ENCODE measurements at regions not wholly inside any gene's neighbourhood (a gene's known extent, or its start where the extent isn't known, plus 50 kb on each side); places are given as distances from the start of the nearest gene placed in this dataset.

DNA sequence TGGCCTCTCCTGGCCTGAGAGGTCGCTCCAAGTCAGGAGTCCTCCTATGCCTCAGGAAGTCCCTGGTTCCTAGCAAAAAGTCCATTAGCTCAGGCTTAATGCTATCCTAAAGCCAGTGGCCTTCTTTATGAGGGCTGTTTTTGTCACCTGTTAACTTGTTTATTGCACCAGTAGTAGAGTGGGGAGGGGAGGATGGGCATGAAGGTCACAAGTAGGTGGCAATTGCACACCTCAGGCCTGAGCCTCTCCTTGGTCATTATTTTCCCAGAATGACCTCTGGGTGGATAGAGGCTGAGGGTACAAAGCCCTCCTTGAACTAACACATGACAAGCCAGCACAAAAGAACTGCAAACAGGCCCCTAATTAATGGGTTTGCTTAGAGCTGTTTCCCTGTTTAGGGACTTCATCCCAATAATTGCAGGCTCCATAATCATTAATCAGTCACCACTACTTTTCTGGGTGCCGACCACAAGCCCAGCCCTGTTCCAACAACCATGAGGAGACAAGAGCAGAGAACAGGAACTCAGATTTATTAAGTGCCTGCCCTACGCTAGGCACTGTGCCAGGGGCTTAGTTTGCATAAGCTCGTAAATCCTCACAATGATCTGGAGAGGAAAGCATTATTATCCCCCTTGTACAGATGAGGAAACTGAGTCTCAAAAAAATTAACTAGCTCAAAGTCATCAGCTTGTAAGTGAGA is 123.0 kb upstream of the PKDCC start:
- DNase-seq, result no peak

- no peak for DNase-seq
Observed at GRCh38 chr2:41925712-41926111, 122.1 kb upstream of the PKDCC start.

- no peak for DNase-seq
Observed at GRCh38 chr2:41926614-41927580, 120.9 kb upstream of the PKDCC start.

DNA sequence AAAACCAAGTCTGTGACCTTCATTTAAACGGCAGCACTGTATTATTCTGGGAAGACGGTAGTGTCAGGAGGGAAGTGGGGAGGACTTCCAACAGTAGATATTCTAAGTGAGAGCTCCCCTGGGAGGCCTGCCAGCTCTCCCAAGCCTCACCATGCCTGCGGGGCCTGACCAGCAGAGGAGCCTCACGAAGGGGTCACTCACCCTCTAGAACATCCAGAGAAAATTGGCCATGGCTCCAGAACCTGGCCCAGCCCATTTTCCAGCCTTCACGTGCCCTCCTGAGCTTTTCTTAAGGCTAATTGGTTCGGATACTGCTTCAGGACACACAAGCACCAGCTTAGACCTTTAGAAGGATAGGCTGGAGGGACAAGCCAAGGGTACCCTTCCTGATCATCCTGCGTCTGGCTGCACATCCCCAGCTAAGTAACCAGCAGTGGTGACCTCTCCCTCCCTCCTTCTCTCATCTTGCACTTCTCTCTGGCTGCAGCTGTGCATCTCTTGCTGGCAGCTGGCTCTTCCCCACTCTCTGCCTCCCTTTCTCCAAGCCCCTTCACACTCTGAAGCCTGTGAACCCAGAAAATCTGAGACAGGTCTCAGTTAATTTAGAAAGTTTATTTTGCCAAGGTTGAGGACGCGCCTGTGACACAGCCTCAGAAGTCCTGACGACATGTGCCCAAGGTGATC is 120.1 kb upstream of the PKDCC start:
- no peak for DNase-seq

DNA sequence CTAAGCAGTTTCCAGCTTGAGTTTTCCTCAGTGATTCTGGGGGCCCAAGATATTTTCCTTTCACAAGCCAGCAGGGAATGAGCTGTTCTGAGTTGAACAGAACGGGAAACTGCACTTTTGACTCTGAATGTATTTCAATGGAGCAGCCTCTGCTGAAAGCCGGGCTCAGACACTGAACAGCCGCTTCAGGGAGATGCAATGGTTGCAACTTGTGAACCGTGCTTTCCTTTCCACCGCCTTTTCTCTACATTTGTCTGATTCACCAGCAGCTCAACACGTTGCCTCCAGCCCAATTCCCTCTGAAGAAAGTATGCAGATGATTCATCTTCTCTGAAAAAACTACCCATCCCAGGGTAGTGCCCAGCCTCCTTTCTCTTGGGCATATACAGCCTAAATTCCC is 119.3 kb upstream of the PKDCC start:
- no peak for DNase-seq

DNA sequence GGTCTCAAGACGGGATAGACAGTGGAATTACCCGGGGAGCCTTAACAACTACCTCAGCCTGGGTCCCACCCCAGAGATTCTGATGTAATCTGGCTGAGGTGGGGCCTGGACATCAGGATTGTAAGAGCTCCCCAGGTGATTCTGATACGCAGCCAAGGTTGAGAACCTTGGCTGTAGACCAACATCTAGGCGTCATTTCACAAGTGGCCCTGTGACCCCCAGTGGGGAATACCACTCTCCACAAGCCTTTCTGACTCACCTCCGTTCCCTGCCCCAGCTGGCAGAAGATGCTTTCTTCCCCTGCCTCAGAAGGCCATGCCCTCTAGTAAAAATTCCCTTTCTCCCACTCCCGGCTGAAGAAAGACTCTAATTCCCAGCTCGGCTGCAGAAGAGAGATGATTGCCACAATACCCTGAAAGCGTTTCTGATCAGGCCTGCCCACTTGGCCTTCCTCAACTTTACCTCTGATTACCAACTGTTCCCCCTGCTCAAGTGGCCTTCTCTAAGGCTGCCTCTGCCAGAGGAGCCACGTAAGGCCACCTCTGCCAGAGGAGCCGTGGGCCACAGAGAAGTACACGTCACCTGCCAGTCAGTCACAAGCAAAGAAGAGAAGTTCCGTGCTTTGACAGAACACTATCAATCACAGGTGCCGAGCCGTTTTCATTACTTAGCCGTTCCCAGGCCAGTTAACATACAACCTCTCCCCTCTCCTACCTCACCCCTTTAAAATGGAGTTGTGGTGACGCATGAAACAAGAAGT is 116.8 kb upstream of the PKDCC start:
- DNase-seq, result no peak

- DNase-seq, result no peak
Observed at GRCh38 chr2:41932241-41933045, 115.4 kb upstream of the PKDCC start.

DNA sequence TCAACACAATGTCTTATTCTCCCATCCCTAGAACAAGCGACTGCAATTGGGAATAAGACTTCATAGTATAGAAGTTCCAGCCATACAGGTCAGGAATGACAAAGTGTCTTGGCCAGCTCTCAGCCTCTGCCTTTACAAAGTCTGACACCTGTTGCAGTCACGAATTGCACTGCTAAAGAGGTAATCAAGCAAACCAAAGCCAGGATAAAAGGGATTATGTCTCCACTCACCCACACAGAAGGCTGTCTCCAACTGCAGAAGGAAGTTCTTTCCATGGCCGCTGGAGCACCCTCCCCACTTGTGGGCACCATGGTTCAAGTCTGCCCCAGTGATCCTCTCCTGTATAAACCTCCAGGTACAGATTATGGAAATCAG is 114.8 kb upstream of the PKDCC start:
- DNase-seq, result no peak

GRCh38 chr2:41933585-41934320 is 114.1 kb upstream of the PKDCC start:
- no peak for DNase-seq

DNA sequence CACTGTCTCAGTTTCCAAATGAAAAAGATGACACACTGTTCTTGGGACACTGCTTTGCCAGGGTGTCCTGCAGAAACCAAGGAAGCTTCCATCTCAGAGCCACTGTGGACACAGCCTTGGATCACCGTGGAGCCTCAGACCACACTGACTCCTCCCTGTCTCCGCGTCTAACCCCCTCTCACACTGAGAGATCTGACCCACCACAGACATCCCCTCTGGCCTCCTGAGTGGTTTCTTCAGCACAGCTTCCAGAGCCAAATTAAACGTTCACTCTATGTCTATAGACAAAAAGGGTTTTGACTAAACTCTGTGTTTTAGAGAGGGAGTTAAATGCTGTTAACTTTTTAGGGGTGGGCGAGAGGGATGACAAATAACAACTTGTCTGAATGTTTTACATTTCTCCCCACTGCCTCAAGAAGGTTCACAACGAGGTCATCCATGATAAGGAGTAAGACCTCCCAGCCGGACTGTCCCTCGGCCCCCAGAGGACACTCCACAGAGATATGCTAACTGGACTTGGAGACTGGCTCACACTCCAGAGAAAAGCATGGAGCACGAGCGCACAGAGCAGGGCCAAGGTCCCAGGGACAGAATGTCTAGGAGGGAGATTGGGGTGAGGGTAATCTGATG is 113.4 kb upstream of the PKDCC start:
- DNase-seq, result no peak

DNA sequence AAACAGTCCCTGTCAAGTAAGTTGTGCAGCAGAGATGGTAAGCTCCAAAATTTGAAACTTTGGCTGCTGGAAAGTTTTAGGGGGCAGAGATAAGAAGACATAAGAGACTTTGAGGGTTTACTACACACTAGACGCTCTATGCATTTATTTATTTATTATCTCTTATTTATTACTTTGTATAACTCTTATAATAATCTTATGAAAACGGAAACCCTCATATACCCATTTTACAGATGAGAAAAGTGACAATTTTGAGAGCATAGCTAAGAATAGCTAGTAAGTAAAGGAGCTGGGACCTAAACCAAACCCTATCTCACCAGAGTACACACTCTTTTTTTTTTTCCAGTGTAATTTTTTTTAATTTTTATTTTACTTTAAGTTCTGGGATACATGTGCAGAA is 112.8 kb upstream of the PKDCC start:
- no peak for DNase-seq

- no peak for DNase-seq
Observed at GRCh38 chr2:41935825-41936224, 112.0 kb upstream of the PKDCC start.

DNA sequence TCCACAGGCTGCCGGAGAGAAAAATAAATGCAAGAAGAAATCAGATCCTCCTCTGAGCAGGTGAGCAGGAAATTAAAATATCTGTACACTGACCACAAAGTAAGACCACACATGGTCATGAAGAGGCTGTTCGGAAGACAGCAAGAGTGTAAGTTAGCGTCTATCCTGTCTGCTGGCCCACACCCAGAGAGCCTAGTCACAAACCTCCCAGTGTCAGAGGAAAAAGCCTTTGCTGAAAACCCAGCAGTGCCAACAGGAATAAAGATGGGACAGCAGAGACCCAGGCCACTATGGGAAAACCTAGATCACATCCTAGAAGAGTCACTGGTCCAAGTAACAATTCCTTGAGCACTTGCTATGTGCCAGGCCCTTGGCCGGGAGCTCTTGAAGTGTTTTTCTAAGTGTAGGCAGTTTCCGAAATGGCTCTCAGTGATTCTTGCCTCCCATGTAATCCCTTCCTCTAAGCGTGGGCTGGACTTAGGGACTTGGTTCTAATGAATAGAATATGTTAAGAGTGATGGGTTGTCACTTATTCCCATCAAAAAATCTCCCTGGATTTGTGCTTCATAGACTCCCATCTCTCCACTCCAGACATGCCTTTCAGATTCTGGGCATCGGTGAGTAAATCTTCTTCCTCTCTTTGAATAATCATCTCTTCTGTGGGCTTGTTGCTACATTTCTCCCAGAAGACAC is 110.9 kb upstream of the PKDCC start:
- DNase-seq, result no peak

GRCh38 chr2:41937464-41937906 is 110.3 kb upstream of the PKDCC start:
- no peak for DNase-seq

DNA sequence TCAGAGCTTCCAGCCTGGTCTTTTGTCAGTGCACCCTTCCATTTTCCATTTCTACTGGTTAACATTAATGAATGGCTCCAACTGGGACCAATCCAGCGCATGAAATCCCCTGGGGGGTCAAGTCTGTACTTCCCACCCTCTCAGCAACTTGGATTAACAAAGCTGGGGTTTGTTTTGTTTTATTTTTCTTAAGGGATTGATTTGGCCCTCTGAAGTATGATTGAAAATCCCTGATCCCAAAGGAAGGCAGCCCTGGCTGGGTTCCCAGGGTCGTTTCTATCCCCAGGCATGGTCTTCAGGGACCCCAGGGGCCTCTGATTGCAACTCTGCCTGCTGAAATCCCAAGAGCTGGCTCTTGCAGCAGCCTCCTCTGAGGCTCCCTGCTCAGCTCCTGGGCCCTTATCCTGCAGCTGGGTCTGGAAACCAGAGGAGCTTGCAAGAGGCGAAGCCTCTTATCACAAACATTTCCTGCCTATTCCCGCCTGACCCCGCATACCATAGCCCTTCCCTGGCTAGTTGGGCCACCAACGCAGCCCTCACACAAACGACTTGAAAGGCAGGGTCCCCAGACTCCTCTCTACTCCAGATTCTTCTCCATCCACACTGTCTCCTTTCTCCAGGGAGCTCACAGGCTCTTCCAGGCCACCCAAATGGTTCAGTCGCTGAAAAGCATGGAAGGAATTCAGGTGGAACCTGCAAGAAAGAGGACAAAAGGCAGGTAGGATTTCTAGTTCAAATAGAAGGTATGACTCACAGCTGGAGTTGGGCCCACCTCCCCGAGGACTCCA is 109.7 kb upstream of the PKDCC start:
- no peak for DNase-seq

DNA sequence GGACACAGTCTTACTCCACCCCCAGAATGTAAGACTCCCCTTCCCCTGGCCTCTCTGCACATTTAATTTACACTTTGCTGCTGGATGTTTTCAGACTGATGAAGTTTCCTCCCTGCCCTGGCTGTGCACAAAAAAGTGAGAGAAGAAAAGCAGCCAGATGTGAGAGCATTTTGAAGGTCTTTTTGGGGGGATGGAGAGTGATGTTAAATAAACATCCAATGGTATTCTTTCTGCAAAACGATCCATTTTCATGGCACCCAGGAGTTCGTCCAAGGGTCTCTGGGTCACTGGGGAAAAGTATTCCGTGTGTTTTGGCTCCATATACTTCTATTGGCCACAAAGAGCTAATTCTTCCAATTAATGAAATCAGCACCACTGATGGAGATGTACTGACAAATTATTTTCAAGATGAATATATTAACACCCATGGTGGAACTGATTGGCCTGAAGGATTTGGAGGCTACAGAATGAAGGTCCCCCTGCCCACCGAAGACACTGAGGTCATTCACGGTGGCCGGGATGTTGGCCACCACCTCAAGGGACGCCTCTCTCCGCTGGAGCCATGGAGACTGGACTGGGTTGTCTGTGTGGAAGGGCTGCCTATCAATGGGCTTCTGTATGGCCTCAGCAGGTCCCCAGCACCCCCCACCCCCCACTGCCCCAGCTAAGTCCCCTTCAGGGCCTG is 107.6 kb upstream of the PKDCC start:
- DNase-seq, result no peak

- no peak for DNase-seq
Observed at GRCh38 chr2:41940745-41941063, 107.1 kb upstream of the PKDCC start.

GRCh38 chr2:41941831-41942230 is 106.0 kb upstream of the PKDCC start:
- no peak for DNase-seq

DNA sequence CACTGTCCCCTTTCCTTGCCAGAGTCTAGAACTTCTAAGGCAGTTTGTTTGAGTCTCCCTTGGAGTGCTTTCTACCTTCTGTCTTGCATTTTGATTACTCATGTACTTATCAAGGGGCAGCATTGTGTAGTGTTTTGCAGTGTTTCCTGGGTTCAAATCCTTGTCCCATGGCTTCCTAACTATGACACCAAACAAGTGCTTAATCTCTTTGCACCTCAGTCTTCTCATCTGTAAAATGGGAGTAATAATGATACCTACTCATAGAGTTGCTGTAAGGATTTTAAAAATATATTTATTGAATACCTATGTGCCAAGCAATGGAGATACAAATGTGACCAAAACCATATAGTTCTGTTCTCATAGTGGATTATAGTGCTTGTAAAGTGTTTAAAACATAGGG is 105.5 kb upstream of the PKDCC start:
- DNase-seq, result no peak
